ENCODE measurements at regions not wholly inside any gene's neighbourhood (a gene's known extent, or its start where the extent isn't known, plus 50 kb on each side); places are given as distances from the start of the nearest gene placed in this dataset.

GRCh38 chr11:91241226-91241625 is 983.4 kb upstream of the FAT3 start:
- DNase-seq (ENCODE audit: low spot score), result no peak

GRCh38 chr11:91239359-91239758 is 985.3 kb upstream of the FAT3 start:
- DNase-seq (ENCODE audit: low spot score), result no peak

- no peak for DNase-seq (ENCODE audit: low spot score)
Observed at GRCh38 chr11:91231226-91231625, 993.4 kb upstream of the FAT3 start.

GRCh38 chr11:91230647-91231046 is 994.0 kb upstream of the FAT3 start:
- no peak for DNase-seq (ENCODE audit: low spot score)

GRCh38 chr11:91222830-91223229 is 1000.0 kb upstream of the CHORDC1 start:
- no peak for DNase-seq (ENCODE audit: low spot score)

GRCh38 chr11:91220476-91221202 is 997.8 kb upstream of the CHORDC1 start:
- no peak for DNase-seq (ENCODE audit: low spot score)

- DNase-seq (ENCODE audit: low spot score), result no peak
Observed at GRCh38 chr11:91219535-91219934, 996.7 kb upstream of the CHORDC1 start.

GRCh38 chr11:91209751-91210150 is 986.9 kb upstream of the CHORDC1 start:
- no peak for DNase-seq (ENCODE audit: low spot score)

GRCh38 chr11:91209306-91209705 is 986.5 kb upstream of the CHORDC1 start:
- no peak for DNase-seq (ENCODE audit: low spot score)

- DNase-seq (ENCODE audit: low spot score), result no peak
Observed at GRCh38 chr11:91199866-91200265, 977.0 kb upstream of the CHORDC1 start.

GRCh38 chr11:91194546-91194945 is 971.7 kb upstream of the CHORDC1 start:
- no peak for DNase-seq (ENCODE audit: low spot score)

- no peak for DNase-seq (ENCODE audit: low spot score)
Observed at GRCh38 chr11:91188484-91188883, 965.6 kb upstream of the CHORDC1 start.

- DNase-seq (ENCODE audit: low spot score), result no peak
Observed at GRCh38 chr11:91187314-91187713, 964.5 kb upstream of the CHORDC1 start.

- DNase-seq (ENCODE audit: low spot score), result no peak
Observed at GRCh38 chr11:91178366-91178765, 955.5 kb upstream of the CHORDC1 start.

GRCh38 chr11:91174734-91175133 is 951.9 kb upstream of the CHORDC1 start:
- no peak for DNase-seq (ENCODE audit: low spot score)

- no peak for DNase-seq (ENCODE audit: low spot score)
Observed at GRCh38 chr11:91174193-91174592, 951.3 kb upstream of the CHORDC1 start.

GRCh38 chr11:91173701-91174100 is 950.9 kb upstream of the CHORDC1 start:
- DNase-seq (ENCODE audit: low spot score), result no peak

GRCh38 chr11:91170711-91171110 is 947.9 kb upstream of the CHORDC1 start:
- DNase-seq (ENCODE audit: low spot score), result no peak

- no peak for DNase-seq (ENCODE audit: low spot score)
Observed at GRCh38 chr11:91164452-91164822, 941.6 kb upstream of the CHORDC1 start.

GRCh38 chr11:91163619-91164451 is 941.0 kb upstream of the CHORDC1 start:
- no peak for DNase-seq (ENCODE audit: low spot score)

GRCh38 chr11:91160661-91161060 is 937.8 kb upstream of the CHORDC1 start:
- DNase-seq (ENCODE audit: low spot score), result no peak

- DNase-seq (ENCODE audit: low spot score), result peak; percentile 44
Observed at GRCh38 chr11:91158891-91159537, 936.2 kb upstream of the CHORDC1 start.

GRCh38 chr11:91158297-91158696 is 935.4 kb upstream of the CHORDC1 start:
- no peak for DNase-seq (ENCODE audit: low spot score)
